ENCODE measurements at regions not wholly inside any gene's neighbourhood (a gene's known extent, or its start where the extent isn't known, plus 50 kb on each side); places are given as distances from the start of the nearest gene placed in this dataset.
"Not testable (repeated sequence)": the region's sequence is repeated elsewhere in the genome, so short reads cannot be mapped to it uniquely, and the experiment has no call there.

GRCh38 chr1:219560856-219561255 lies 52.0 kb downstream of the ZC3H11B start:
- in situ Hi-C loops (cut with HindIII; ENCODE audit: low pct_unique_long_range_greater_than_20kb, low sequenced_read_pairs), result no loop called here
- no peak for TF ChIP-seq JUND (IDR thresholded peaks at IDR 0.05; ENCODE audit: low read depth)
- DNase-seq (ENCODE audit: low read depth in 1 of 2, low spot score in 1 of 2), result no peak

GRCh38 chr1:219559899-219560298 lies 53.0 kb downstream of the ZC3H11B start:
- in situ Hi-C loops (cut with HindIII; ENCODE audit: low pct_unique_long_range_greater_than_20kb, low sequenced_read_pairs), result no loop called here
- DNase-seq (ENCODE audit: low read depth in 1 of 2, low spot score in 1 of 2), result no peak
- no peak for TF ChIP-seq JUND (IDR thresholded peaks at IDR 0.05; ENCODE audit: low read depth)

- no peak for TF ChIP-seq JUND (IDR thresholded peaks at IDR 0.05; ENCODE audit: low read depth)
- DNase-seq (ENCODE audit: low read depth in 1 of 2, low spot score in 1 of 2), result peak in 1 of 2 experiments; percentile 34
- in situ Hi-C loops (cut with HindIII; ENCODE audit: low pct_unique_long_range_greater_than_20kb, low sequenced_read_pairs), result no loop called here
Measured at GRCh38 chr1:219555806-219556205, 57.1 kb downstream of the ZC3H11B start.

GRCh38 chr1:219555031-219555692 lies 57.7 kb downstream of the ZC3H11B start:
- peak; percentile 55 to 77 for DNase-seq (ENCODE audit: low read depth in 1 of 2, low spot score in 1 of 2)
- no peak for TF ChIP-seq JUND (IDR thresholded peaks at IDR 0.05; ENCODE audit: low read depth)
- in situ Hi-C loops (cut with HindIII; ENCODE audit: low pct_unique_long_range_greater_than_20kb, low sequenced_read_pairs), result no loop called here

DNA sequence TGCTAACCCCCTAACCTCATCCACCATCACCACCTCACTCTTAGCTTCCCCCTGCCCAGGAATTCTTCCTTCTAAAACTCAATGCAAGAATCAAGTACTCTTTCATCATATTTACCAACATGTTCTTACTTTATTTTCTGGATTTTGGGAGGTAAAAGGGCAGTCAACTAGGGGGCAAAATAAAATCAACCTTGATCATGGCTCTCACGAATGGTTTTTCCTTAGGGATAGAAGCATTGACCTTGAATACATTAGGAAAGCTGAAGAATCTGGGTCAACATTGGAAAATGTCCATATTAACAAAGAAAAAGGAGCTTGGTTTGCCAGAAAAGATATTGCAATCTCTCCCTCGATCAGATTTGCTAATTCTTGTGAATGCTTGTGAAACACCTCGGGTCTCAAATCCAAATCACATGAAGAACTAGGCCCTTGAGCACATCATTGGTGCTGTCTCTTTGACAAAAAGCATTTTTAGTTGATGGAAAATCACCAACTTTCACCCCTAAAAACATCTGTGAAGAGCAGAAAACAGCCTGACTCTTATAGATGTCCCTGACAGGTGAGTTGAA lies 58.9 kb downstream of the ZC3H11B start:
- in situ Hi-C loops (cut with HindIII; ENCODE audit: low pct_unique_long_range_greater_than_20kb, low sequenced_read_pairs), result no loop called here
- no peak for DNase-seq (ENCODE audit: low read depth in 1 of 2, low spot score in 1 of 2)
- TF ChIP-seq JUND (IDR thresholded peaks at IDR 0.05; ENCODE audit: low read depth), result no peak

DNA sequence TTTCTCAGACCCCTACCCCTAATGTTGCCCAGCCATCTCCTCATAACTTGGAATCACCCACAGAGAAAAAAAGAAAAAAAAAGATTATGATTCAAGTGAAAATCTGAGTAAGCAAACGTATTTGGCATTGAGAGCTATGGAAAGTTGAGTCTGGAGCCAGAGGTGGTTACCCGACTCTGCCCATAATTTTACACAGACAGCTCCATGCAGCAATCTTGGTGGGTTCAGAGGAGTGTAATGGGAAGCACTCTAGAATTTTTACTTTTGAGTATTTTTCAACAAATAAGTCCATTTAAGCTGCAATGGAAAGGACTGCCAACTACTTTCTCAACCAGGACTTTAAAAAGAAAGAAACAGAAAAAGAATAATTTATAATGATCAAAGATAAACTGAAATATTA lies 62.7 kb downstream of the ZC3H11B start:
- in situ Hi-C loops (cut with HindIII; ENCODE audit: low pct_unique_long_range_greater_than_20kb, low sequenced_read_pairs), result no loop called here
- TF ChIP-seq JUND (IDR thresholded peaks at IDR 0.05; ENCODE audit: low read depth), result no peak
- DNase-seq (ENCODE audit: low read depth in 1 of 2, low spot score in 1 of 2), result no peak

DNA sequence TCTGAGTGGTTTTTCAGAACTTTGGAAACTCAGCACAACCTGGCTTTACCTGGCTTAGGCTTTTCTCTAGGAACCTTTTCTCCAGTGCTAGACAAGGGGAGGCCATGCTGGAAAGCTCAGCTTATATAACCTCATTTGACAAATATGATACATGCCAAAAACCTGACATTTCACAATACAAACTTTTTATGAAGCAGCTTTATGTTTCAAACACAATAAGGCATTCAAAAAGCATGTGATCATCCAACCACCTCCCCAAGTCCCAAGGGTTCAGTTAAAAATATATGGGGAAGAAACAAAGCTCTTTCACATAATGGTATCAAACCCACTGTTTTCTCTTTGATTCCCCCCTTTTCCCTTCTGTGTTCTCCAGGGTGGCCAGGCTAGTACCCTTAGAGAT lies 63.7 kb downstream of the ZC3H11B start:
- in situ Hi-C loops (cut with HindIII; ENCODE audit: low pct_unique_long_range_greater_than_20kb, low sequenced_read_pairs), result no loop called here
- DNase-seq (ENCODE audit: low read depth in 1 of 2, low spot score in 1 of 2), result no peak
- TF ChIP-seq JUND (IDR thresholded peaks at IDR 0.05; ENCODE audit: low read depth), result no peak

GRCh38 chr1:219548386-219548785 lies 64.5 kb downstream of the ZC3H11B start:
- no peak for TF ChIP-seq JUND (IDR thresholded peaks at IDR 0.05; ENCODE audit: low read depth)
- in situ Hi-C loops (cut with HindIII; ENCODE audit: low pct_unique_long_range_greater_than_20kb, low sequenced_read_pairs), result no loop called here
- no peak for DNase-seq (ENCODE audit: low read depth in 1 of 2, low spot score in 1 of 2)

DNA sequence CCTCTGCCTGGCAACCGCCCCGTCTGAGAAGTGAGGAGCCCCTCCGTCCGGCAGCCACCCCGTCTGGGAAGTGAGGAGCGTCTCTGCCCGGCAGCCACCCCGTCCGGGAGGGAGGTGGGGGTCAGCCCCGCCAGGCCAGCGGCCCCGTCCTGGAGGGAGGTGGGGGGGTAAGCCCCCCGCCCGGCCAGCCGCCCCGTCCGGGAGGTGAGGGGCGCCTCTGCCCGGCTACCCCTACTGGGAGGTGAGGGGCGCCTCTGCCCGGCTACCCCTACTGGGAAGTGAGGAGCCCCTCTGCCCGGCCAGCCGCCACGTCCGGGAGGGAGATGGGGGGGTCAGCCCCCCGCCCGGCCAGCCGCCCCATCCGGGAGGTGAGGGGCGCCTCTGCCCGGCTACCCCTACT lies 67.1 kb downstream of the ZC3H11B start:
- DNase-seq (ENCODE audit: low read depth in 1 of 2, low spot score in 1 of 2), result not testable (repeated sequence)

DNA sequence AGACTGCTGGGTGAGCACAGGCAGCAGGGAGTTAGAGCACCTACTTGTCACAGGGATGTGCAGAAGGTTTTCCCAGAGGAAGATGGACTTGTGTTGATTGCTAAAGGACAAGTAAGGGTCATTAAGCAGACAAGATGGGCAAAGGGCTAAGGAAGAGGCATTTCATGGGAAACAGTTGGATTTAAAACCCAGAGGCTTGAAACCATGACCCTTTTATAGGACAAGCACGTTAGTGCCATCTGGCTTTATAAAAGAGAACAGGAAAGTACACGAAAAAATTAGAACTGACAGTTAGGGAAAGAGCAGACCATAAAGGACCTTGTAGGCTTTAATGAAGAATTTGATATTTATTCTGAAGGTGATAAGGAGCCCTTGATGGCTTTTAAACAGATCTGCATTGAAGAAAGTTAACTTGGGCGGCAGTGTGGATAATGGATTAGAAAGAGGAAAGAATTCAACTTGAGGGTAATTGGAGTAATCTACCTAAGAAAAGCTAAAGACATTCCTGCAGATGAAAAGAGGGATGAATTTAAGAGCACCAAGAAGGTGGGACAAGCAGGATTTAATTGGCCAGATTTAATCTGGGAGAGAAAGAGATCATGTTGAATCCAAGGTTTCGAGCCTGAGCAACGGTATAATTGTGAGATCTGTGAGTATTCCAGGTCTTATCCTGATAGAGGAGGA lies 68.6 kb downstream of the ZC3H11B start:
- TF ChIP-seq JUND (IDR thresholded peaks at IDR 0.05; ENCODE audit: low read depth), result no peak
- DNase-seq (ENCODE audit: low read depth in 1 of 2, low spot score in 1 of 2), result peak in 1 of 2 experiments; percentile 27
- in situ Hi-C loops (cut with HindIII; ENCODE audit: low pct_unique_long_range_greater_than_20kb, low sequenced_read_pairs), result no loop called here

More for the DNA sequence above, 67.1 kb downstream of the ZC3H11B start:
- in situ Hi-C loops (cut with HindIII; ENCODE audit: low pct_unique_long_range_greater_than_20kb, low sequenced_read_pairs), result not testable (repeated sequence)

GRCh38 chr1:219542828-219543518 lies 69.9 kb downstream of the ZC3H11B start:
- DNase-seq (ENCODE audit: low read depth in 1 of 2, low spot score in 1 of 2), result no peak
- TF ChIP-seq JUND (IDR thresholded peaks at IDR 0.05; ENCODE audit: low read depth), result no peak
- in situ Hi-C loops (cut with HindIII; ENCODE audit: low pct_unique_long_range_greater_than_20kb, low sequenced_read_pairs), result no loop called here

- DNase-seq (ENCODE audit: low read depth in 1 of 2, low spot score in 1 of 2), result no peak
- no peak for TF ChIP-seq JUND (IDR thresholded peaks at IDR 0.05; ENCODE audit: low read depth)
- in situ Hi-C loops (cut with HindIII; ENCODE audit: low pct_unique_long_range_greater_than_20kb, low sequenced_read_pairs), result no loop called here
Measured at GRCh38 chr1:219541946-219542345, 71.0 kb downstream of the ZC3H11B start.
